MV-4-11 (cell line): ENCODE measurements at regions not wholly inside any gene's neighbourhood (a gene's known extent, or its start where the extent isn't known, plus 50 kb on each side); places are given as distances from the start of the nearest gene placed in this dataset.
"Not testable (repeated sequence)": the region's sequence is repeated elsewhere in the genome, so short reads cannot be mapped to it uniquely, and the experiment has no call there.

ENCODE experiments used
- DNase-seq: peaks from one replicate; lab custom pipeline; 2025; lab: John Stamatoyannopoulos, UW

DNA sequence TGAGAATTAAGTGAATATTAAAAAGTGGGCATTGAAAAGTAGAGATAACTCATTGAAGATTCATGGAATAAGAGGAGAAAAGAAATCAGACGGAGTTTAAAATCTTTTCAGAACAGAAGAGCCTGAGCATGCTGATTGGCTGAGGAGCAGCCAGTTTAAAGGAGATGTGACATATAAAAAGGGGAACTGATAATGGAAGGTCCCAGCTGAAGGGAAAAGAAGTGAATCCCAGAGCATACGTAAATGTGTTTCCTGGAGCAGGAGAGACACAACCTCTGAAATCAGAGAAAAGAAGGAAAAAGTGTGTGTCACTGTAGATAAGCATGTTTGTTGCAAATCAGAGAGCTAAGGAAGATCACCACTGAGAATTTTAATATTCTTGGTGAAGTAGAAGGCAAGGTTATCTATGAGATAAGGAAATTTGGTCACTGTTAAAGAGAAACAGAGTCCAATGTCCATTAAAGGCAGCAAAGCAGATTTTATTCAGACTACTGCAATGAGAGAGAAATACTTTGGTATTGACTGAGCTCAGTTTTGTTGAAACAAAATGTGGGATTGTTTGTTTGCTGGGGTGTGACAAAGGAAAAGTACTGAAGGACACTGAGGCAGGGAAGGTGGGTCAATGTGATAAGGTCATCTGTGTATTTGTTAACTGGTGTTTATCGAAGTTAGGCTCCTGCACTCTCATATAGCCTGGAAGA lies 84.6 kb upstream of the WDR72 start:
- peak; percentile 16 for DNase-seq

DNA sequence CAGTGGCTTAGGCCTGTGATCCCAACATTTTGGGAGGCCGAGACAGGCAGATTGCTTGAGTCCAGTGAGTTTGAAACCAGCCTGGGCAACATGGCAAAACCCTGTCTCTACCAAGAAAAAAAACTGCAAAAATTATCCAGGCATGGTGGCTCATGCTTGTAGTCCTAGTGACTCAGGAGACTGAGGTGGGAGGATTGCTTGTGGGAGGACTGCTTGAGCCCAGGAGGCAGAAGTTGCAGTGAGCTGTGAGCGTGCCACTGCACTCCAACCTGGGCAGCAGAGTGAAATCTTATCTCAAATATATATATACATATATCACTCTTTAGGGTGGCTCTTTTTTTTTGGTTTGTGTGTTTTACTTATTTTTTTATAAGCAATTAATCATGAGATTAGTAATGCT lies 83.7 kb upstream of the WDR72 start:
- DNase-seq, result no peak

DNA sequence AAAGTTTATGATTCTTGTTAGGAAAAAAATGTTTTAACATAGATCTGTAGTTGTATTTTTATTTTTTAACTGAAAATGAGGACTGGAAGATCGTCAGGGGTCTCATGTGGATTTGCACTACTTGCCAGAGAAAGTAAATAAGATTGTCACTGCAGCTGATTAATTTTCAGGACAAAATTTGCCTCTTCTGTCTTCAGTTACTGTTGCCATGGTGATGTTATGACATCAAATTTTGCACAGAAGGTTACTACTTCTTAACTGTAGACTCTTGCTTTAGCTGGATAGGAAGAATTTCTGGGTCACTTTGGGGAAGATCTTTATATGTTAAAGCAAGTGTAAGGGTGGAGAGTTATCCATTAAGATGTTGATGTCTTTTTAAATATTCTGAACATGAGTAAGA lies 82.2 kb upstream of the WDR72 start:
- no peak for DNase-seq

DNA sequence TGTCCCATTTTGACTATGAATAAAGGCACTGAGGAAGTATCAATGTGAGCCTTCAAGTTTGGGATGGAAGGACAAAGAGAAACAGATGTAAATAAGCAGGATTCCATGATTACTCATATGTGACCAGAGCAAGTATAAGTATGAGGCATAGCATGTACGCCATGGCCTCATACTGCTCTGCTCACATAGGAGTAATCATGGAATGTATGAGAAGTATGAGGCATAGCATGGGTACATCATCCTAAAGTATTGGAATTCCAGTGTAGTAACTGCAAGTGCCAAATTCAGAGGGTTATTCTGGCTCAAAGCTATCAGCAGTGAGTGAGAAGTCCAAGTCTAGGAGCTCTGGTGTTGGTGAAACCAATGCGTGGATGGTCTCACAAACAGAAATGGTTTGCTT lies 81.2 kb upstream of the WDR72 start:
- no peak for DNase-seq

DNA sequence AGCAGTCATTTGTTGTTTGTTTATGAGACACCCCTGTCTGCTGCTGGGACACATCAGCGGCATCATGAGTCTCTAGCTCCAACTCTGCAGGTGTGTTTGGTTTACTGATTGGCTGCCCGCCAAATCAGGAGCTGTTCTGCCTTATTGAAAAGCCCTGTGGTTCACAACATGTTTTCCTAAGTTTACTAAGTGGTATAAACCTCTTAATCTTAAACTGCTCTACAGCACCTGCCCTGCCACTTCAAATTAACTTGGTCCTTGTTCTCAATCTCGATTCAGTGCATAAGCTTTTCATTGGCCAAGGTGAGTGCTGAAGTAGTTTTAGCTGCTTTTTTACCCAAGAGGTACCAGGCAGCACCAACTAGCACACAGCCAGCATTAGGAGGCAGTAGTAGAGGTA lies 77.8 kb upstream of the WDR72 start:
- no peak for DNase-seq

DNA sequence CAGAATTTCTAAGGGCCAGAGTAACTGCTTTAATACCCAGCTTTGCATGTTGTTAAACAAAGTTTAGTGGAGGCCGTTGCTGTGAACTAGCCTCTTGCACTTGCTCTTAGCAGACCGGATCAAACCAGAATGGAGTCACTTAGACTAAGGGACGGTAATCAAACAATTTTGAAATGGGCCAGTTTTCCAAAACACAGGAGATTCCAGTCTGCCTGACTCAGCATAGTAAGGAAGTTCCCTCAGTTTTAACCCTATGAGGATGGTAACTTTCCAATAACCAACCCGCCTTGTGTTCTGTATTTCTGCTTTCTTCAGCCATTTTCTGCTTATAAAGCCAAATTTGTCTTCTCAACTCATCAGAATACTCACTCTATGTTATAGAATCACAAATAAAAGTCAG lies 77.2 kb upstream of the WDR72 start:
- no peak for DNase-seq

DNA sequence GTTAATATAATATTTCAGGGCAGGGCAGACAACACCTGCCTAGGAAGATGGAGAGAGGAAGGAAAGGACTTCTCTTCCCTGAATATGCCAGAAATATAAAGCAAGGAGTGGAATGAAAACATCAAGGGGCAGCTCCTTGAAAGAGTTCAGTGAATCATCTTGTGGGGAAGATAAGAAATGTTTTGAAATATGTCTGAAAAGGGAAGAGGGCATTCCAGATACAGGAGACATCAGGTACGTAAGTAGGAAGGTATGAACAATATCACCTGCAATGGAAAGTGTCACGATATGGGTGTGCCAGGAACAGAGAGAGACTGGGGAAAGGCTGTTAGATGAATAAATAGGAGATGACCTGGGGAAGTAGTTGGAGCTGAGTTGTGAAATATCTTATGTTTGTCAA lies 75.8 kb upstream of the WDR72 start:
- DNase-seq, result no peak

DNA sequence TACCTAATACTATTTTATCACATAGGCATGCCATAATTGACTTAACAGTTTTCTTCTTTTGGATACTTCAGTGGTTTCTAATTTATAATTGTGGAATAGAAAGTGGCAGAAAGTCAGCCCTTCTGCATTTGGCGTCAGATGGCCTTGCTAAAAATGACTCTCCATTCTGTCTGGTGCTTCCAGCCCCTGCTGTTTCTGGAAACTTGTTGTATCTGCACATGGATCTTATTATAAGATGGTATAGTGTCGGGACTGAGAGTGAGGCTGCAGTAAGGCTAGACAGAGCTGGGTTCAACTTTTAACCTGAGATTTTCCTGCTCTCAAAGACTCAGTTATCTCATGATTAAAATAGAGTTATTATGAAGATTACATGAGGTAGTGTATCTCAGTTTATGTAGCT lies 74.8 kb upstream of the WDR72 start:
- DNase-seq, result no peak

DNA sequence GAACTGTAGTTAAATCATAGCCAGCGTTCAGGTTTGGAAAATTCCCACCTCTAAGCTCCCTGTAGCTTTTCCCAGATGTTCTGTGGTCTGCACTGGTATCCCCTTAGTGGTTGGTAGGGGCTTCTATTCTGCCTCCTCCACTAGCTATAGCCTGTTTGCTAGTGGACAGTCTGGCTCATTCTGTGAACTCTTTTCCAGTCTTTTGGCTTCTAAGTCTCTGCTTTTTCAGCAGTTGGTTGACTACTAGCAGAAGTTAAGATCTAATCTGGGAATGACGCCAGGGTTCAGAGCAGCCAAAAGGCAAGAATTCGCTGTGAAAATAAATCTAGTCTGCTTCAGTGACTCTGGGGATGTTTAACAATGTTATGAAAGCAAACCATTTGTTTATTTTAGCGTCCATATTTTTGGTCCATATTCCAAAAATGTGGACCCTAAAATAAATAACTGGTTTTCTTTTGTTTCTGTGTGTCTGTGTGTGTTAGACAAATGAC lies 73.7 kb upstream of the WDR72 start:
- DNase-seq, result no peak

DNA sequence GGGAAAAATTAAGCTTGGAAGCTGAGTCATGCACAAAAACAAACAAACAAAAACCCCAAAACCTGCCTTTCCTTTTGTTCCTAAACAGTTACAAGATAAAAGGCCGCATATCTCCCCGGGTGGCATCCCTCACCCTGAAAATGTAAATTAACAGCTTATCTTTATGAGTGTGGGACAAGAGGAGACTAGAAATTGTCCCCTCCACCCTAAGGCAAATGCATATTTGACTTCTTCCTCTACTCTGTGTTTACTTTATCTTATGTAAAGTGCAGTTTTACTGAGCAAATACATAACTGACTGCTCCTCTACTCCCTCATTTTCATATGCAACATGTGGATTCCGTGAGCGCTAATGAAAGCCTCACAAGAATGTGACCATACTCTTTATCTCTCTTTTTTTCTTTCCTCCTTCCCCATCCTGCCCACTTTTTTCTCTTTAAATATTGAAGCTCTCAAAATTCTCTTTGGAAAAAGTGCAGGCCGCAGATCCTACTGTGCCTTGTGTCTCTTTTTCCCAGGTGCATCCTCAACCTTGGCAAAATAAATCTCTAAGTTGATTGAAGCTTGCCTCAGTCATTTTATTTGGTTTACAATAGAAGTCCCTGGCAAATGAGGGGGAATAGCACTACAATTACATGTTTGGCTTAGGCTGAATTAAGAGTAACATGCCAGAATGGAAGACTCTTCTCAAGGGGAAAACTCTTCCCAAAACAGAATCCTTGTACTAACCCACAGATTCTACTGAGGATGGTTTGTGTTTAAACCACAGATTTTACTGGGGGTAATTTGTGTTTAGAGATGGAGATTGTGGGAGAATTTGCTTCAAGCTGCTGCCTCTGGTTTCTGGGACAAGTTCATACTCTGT lies 72.7 kb upstream of the WDR72 start:
- no peak for DNase-seq

DNA sequence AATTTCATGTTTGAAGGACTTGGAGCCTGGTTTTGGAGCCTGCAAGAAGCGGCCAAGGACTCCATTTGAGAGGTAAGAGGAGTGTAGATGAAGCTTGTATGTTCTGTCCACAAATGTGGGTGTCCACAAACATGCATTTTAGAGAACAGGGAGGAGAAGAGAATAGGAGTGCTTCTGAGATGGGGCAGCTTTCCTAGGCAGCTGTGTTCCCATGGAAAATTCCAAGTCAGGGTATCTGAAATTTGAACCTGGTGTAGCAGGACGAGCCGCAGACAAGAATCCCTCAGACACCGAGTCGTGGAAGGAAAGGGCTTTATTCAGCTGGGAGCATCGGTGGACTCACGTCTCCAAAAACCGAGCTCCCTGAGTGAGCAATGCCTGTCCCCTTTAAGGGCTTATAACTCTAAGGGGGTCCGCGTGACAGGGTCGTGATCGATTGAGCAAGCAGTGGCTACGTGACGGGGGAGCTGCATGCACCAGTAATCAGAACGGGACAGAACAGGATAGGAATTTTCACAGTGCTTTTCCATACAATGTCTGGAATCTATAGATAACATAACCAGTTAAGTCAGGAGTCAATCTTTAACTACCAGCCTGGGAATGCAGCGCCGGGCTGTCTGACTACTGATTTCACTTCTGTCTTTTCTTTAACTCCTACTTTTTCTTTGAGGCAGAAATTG lies 71.4 kb upstream of the WDR72 start:
- DNase-seq, result no peak

DNA sequence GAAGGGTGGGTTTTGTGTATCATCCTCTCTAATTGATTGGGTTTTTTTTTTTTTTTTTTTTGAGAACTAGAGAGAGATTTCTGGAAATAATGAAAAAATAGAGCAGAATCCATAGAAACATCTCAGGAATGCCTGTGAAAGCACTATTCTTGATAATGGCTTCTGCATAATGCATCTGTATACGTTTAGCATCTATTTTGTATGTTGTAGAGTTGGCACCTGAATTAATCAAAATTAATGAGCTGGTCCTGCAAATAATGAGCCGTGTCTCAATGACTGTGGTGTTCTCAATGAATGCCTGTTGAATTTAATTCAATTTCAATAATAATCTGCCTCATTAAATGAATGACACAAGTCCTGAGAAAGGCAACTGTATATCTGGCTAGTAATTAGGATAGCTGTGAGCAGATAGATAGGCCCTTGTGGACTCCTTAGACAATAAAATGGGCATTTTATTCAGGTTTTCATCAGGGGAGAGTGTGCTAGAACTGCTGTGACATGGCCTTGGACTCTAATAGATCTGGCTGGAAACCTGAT lies 70.5 kb upstream of the WDR72 start:
- DNase-seq, result no peak

DNA sequence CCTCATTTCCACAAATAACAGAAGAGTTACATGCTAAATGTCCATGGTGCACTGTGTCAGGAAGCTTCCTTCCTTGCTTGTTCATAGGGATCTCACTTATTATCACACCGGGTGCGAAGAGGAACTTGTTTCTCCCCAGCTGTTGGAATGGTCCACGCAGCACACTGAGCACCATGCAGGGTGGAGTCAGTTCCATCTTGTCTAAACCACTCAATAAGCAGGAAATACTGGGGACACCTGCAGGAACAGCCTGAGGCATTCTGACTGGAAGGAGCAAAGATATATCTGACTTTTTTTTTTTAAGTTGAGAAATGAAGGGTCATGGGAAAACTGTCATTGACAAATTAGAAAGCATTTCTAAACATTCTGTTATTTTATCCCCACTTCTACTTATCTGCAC lies 70.0 kb upstream of the WDR72 start:
- DNase-seq, result no peak

DNA sequence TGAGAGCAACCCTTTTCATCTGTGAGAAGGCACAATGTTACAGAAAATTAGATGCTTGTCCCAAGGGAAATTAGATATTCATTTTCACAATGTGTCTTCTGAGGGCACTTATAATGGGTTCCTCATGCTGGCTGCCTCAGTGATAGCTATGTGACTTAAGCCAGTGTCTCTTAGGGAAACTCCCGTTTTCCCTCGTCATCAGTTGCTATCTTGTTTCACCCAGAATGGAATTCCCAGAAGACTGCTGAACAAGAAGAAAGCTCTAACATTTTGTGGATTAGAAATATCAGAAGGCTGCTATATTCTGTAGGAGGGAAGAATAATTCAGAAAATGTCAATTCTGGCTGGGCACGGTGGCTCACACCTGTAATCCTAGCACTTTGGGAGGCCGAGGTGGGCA lies 67.9 kb upstream of the WDR72 start:
- DNase-seq, result no peak

DNA sequence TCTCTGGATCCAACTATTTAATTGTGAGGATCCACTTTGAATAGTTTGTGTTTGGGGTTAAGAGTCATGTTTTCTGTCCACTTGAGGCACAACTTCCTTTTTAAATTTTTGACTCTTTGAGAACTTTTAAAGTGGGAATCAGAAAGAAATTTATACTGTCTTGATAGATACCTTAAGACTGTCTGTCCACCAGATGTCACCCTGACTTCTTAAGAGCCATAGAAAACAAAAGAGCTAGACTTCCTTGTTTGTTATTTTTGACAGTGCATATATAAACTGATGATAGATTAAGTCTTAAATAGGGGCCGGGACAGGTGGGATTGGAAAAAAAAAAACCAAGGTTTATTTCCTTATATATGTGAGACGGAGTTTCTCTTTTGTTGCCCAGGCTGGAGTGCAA lies 52.1 kb upstream of the WDR72 start:
- DNase-seq, result peak; percentile 10

DNA sequence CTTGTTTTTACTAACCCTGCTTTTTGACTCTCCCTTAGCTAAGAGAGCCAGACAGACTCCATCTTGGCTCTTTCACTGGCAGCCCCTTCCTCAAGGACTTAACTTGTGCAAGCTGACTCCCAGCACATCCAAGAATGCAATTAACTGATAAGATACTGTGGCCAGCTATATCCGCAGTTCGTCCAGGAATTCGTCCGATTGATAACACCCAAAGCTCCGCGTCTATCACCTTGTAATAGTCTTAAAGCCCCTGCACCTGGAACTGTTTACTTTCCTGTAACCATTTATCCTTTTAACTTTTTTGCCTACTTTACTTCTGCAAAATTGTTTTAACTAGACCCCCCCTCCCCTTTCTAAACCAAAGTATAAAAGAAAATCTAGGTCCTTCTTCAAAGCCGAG lies 50.8 kb upstream of the WDR72 start:
- not testable (repeated sequence) for DNase-seq
